Spleen (tissue), 11 donors: ENCODE measurements at regions not wholly inside any gene's neighbourhood (a gene's known extent, or its start where the extent isn't known, plus 50 kb on each side); places are given as distances from the start of the nearest gene placed in this dataset.

Source experiments
- DNase-seq: peaks from one replicate; pipeline ENCODE4 v3.0.0-alpha.2; 2020
- H3K27ac ChIP-seq, 8 donors: fragments of 200-600 bp; sonication (generic) in 7 of 8; 1 replicate in 4 of 8; 2 replicates in 4 of 8; pipeline versions ENCODE4 v1.5.0 to v1.8.0; 2016 to 2021; ENCODE audit warnings: inconsistent platforms in 4 of 8, mild to moderate bottlenecking in 4 of 8, moderate library complexity in 1 of 8
- H3K27me3 ChIP-seq, 7 donors: fragments of 200-600 bp; sonication (generic) in 6 of 7; replicated peaks in 1 of 7; 1 replicate in 4 of 7; 2 replicates in 3 of 7; pipeline versions ENCODE4 v1.5.0 to v1.8.0; 2016 to 2021; ENCODE audit warnings: inconsistent platforms in 3 of 7, mild to moderate bottlenecking in 1 of 7
- H3K36me3 ChIP-seq, 6 donors: fragments of 200-600 bp; sonication (generic) in 5 of 6; 1 replicate in 4 of 6; 2 replicates in 2 of 6; pipeline versions ENCODE4 v1.5.0 to v1.8.0; 2016 to 2021; ENCODE audit warnings: inconsistent platforms in 2 of 6
- H3K4me1 ChIP-seq, 6 donors: fragments of 200-600 bp; sonication (generic) in 5 of 6; 1 replicate in 3 of 6; 2 replicates in 3 of 6; pipeline versions ENCODE4 v1.5.0 to v1.8.0; 2016 to 2021; ENCODE audit warnings: inconsistent platforms in 3 of 6
- H3K4me3 ChIP-seq, 8 donors: fragments of 200-600 bp; sonication (generic) in 7 of 8; 1 replicate in 4 of 8; 2 replicates in 4 of 8; pipeline versions ENCODE4 v1.5.0 to v1.8.0; 2016 to 2021; ENCODE audit warnings: inconsistent platforms in 4 of 8, mild to moderate bottlenecking in 4 of 8, moderate library complexity in 2 of 8
- H3K9me3 ChIP-seq, 8 donors: fragments of 200-600 bp; sonication (generic) in 7 of 8; 1 replicate in 4 of 8; 2 replicates in 4 of 8; pipeline versions ENCODE4 v1.5.0 to v1.8.0; 2016 to 2021; ENCODE audit warnings: inconsistent platforms in 4 of 8
- POLR2A ChIP-seq, 3 donors: fragments of 450-650 bp; IDR thresholded peaks; one replicate each; pipeline ENCODE4 v1.5.1; 2017; ENCODE audit warnings: antibody characterized with exemption in 3 of 3, mild to moderate bottlenecking in 1 of 3
- POLR2AphosphoS5 ChIP-seq, 3 donors: sonication (generic); formaldehyde crosslinking; IDR thresholded peaks; one replicate each; pipeline ENCODE4 v1.5.1; 2017; ENCODE audit warnings: antibody characterized with exemption in 3 of 3
- WGBS, 5 donors: extraction: QIAGEN DNeasy Blood & Tissue Kit in 3 of 5; methylation state at CpG; one replicate each; pipeline versions ENCODE4 v1.1.5 to v1.1.7; 2013 to 2018; 5-methylcytosine and 5-hydroxymethylcytosine counted together
- intact Hi-C: fragments of 100-400 bp; cut with DNase I; formaldehyde crosslinking; loops from one replicate; pipeline ENCODE4 v1.15.0; 2023; ENCODE audit warnings: low total_unique reads
- TF ChIP-seq, protein P1 (sequence below), 11 experiments: fragments of 200-600 bp in 7 of 11; fragments of 450-650 bp in 4 of 11; sonication (generic) in 4 of 11; IDR thresholded peaks in 8 of 11; conservative IDR thresholded peaks in 3 of 11; 1 replicate in 7 of 11; 2 replicates in 4 of 11; pipeline versions ENCODE4 v1.4.0 to v1.8.0; 2016 to 2021; ENCODE audit warnings: antibody characterized with exemption in 11 of 11, inconsistent platforms in 4 of 11, mild to moderate bottlenecking in 1 of 11
- donor health status: healthy with polysubstance abuse.
- donor health status: DM: no; HTN: no; CAD: no; lungs with moderate emphysema.
- donor health status: DM: no; HTN: no; CAD: no.
- donor health status: Bipolar disorder and iron deficiency.
- donor health status: healthy.
- donor health status: DM: no; HTN: no; CAD: no.
- donor health status: DM: yes; HTN: yes; CAD: no.

- Histone ChIP-seq H3K27me3 (peaks cover 0 to 30% (median 0%) of the 10 kb centered on the region in 7 donors), H3K4me3 (no peak overlapping the region), H3K4me1 (no peaks in the 10 kb centered on the region), H3K27ac (no peak overlapping the region), H3K36me3 (no peaks in the 10 kb centered on the region), H3K9me3 (no peaks in the 10 kb centered on the region)
- no peak for DNase-seq
- TF ChIP-seq POLR2A (IDR thresholded peaks at IDR 0.05) (no peak), POLR2AphosphoS5 (IDR thresholded peaks at IDR 0.05) (no peak)
- TF ChIP-seq, protein P1, sequence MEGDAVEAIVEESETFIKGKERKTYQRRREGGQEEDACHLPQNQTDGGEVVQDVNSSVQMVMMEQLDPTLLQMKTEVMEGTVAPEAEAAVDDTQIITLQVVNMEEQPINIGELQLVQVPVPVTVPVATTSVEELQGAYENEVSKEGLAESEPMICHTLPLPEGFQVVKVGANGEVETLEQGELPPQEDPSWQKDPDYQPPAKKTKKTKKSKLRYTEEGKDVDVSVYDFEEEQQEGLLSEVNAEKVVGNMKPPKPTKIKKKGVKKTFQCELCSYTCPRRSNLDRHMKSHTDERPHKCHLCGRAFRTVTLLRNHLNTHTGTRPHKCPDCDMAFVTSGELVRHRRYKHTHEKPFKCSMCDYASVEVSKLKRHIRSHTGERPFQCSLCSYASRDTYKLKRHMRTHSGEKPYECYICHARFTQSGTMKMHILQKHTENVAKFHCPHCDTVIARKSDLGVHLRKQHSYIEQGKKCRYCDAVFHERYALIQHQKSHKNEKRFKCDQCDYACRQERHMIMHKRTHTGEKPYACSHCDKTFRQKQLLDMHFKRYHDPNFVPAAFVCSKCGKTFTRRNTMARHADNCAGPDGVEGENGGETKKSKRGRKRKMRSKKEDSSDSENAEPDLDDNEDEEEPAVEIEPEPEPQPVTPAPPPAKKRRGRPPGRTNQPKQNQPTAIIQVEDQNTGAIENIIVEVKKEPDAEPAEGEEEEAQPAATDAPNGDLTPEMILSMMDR (IDR thresholded peaks at IDR 0.05 in 8 of 11, conservative IDR thresholded peaks at IDR 0.05 in 3 of 11) = no peak
- WGBS, 5 donors = 80 to 96% (median 94%) methylated on average over 3 of the region's 3 CpGs
- intact Hi-C loops = no loop called here
Observed at GRCh38 chr1:63262459-63262770, 60.0 kb upstream of the FOXD3 start.

- Histone ChIP-seq H3K9me3 (no peaks in the 10 kb centered on the region), H3K4me1 (no peaks in the 10 kb centered on the region), H3K36me3 (no peaks in the 10 kb centered on the region), H3K27ac (no peak overlapping the region), H3K4me3 (no peak overlapping the region), H3K27me3 (peaks cover 0 to 41% (median 0%) of the 10 kb centered on the region in 7 donors)
- TF ChIP-seq, protein P1 (IDR thresholded peaks at IDR 0.05 in 8 of 11, conservative IDR thresholded peaks at IDR 0.05 in 3 of 11) = no peak
- intact Hi-C loops = no loop called here
- 57 to 81% (median 62%) methylated on average over 2 of the region's 2 CpGs for WGBS, 5 donors
- DNase-seq = no peak
Observed at GRCh38 chr1:63264161-63264560, 58.2 kb upstream of the FOXD3 start.

GRCh38 chr1:63266857-63267256, 55.5 kb upstream of the FOXD3 start:
- TF ChIP-seq POLR2AphosphoS5 (IDR thresholded peaks at IDR 0.05) (no peak), POLR2A (IDR thresholded peaks at IDR 0.05) (no peak)
- TF ChIP-seq, protein P1 (IDR thresholded peaks at IDR 0.05 in 8 of 11, conservative IDR thresholded peaks at IDR 0.05 in 3 of 11) = no peak
- Histone ChIP-seq H3K4me1 (no peaks in the 10 kb centered on the region), H3K27ac (no peak overlapping the region), H3K27me3 (peaks cover 0 to 52% (median 0%) of the 10 kb centered on the region in 7 donors), H3K36me3 (no peaks in the 10 kb centered on the region), H3K9me3 (no peaks in the 10 kb centered on the region), H3K4me3 (no peak overlapping the region)
- intact Hi-C loops = no loop called here
- 75 to 83% (median 80%) methylated on average over 3 of the region's 3 CpGs for WGBS, 5 donors
- no peak for DNase-seq

GRCh38 chr1:63268876-63269275, 53.5 kb upstream of the FOXD3 start:
- Histone ChIP-seq H3K27me3 (peaks cover 0 to 51% (median 0%) of the 10 kb centered on the region in 7 donors), H3K4me3 (no peak overlapping the region), H3K27ac (no peak overlapping the region), H3K4me1 (no peaks in the 10 kb centered on the region), H3K9me3 (no peaks in the 10 kb centered on the region), H3K36me3 (no peaks in the 10 kb centered on the region)
- TF ChIP-seq POLR2A (IDR thresholded peaks at IDR 0.05) (no peak), POLR2AphosphoS5 (IDR thresholded peaks at IDR 0.05) (no peak)
- TF ChIP-seq, protein P1 (IDR thresholded peaks at IDR 0.05 in 8 of 11, conservative IDR thresholded peaks at IDR 0.05 in 3 of 11) = no peak
- intact Hi-C loops = no loop called here
- DNase-seq = no peak
- WGBS, 5 donors = 76 to 85% (median 78%) methylated on average over 2 of the region's 2 CpGs
